Ishikawa (cell line): ENCODE measurements at regions not wholly inside any gene's neighbourhood (a gene's known extent, or its start where the extent isn't known, plus 50 kb on each side); places are given as distances from the start of the nearest gene placed in this dataset.

Source experiments
- CEBPB ChIP-seq: IDR thresholded peaks from 2 replicates; pipeline ENCODE4 v1.6.1; 2012
- EP300 ChIP-seq: IDR thresholded peaks from 2 replicates; pipeline ENCODE4 v1.6.1; 2012; ENCODE audit warnings: borderline replicate concordance
- MAX ChIP-seq: IDR thresholded peaks from 2 replicates; pipeline ENCODE4 v1.6.1; 2012
- RAD21 ChIP-seq: IDR thresholded peaks from 2 replicates; pipeline ENCODE4 v1.6.1; 2012; ENCODE audit warnings: low read depth
- REST ChIP-seq: IDR thresholded peaks from 2 replicates; pipeline ENCODE4 v1.6.1; 2012; ENCODE audit warnings: low read depth, mild to moderate bottlenecking

GRCh38 chr18:37852464-37852863, 286.9 kb upstream of the CELF4 start:
- TF ChIP-seq MAX (no peak), EP300 (no peak), RAD21 (no peak), CEBPB (no peak), REST (no peak)
